IMR-90 (cell line): ENCODE measurements at regions not wholly inside any gene's neighbourhood (a gene's known extent, or its start where the extent isn't known, plus 50 kb on each side); places are given as distances from the start of the nearest gene placed in this dataset.

Experiments used
- ATAC-seq: fragments of 200-7000 bp; cut with Tn5 transposase; 2 replicates; pipeline ENCODE4 v1.9.1; 2020; ENCODE audit warnings: low read depth, mild to moderate bottlenecking, moderate library complexity
- BruUV-seq: library from RNA; stranded (reverse); fragments of 400-500 nt; replicated peaks from 2 replicates; lab custom pipeline; 2021; lab: Mats Ljungman, UMichigan
- CTCF ChIA-PET: fragments of 300-600 bp; formaldehyde crosslinking; extraction: SDS; loops from one replicate; lab custom pipeline; 2021; ENCODE audit warnings: antibody characterized with exemption; lab: Yijun Ruan, JAX
- POLR2A ChIA-PET: fragments of 300-600 bp; sonication (Branson Sonifier 250); formaldehyde crosslinking; loops from one replicate; lab custom pipeline; 2022; ENCODE audit warnings: antibody characterized with exemption; ENCODE audit not compliant: unreplicated experiment; lab: Charles Lee
- DNase-seq: peaks from one replicate; pipeline ENCODE4 v3.0.0; 2013
- H2AFZ ChIP-seq: replicated peaks from 2 replicates; pipeline ENCODE3; 2013; ENCODE audit warnings: low read length, mild to moderate bottlenecking; ENCODE audit not compliant: poor library complexity
- H2AK5ac ChIP-seq: 2 replicates; pipeline ENCODE4 v1.6.1; 2013; ENCODE audit warnings: low read depth, low read length, inconsistent platforms
- H2AK9ac ChIP-seq: replicated peaks from 2 replicates; pipeline ENCODE3; 2013; ENCODE audit warnings: mild to moderate bottlenecking, low read depth, low read length, moderate library complexity; ENCODE audit not compliant: poor library complexity
- H2BK120ac ChIP-seq: 2 replicates; pipeline ENCODE4 v1.6.1; 2013; ENCODE audit warnings: low read depth, low read length, inconsistent platforms
- H2BK15ac ChIP-seq: 3 replicates; pipeline ENCODE4 v1.6.1; 2013; ENCODE audit warnings: low read depth, low read length, inconsistent platforms
- H2BK20ac ChIP-seq: 2 replicates; pipeline ENCODE4 v1.6.1; 2013; ENCODE audit warnings: low read depth, mild to moderate bottlenecking, inconsistent platforms, low read length, moderate library complexity
- H2BK5ac ChIP-seq: 2 replicates; pipeline ENCODE4 v1.6.1; 2013; ENCODE audit warnings: mild to moderate bottlenecking, low read depth, low read length, inconsistent platforms; ENCODE audit not compliant: poor library complexity, severe bottlenecking
- H3K14ac ChIP-seq: replicated peaks from 2 replicates; pipeline ENCODE4 v1.6.1; 2013; ENCODE audit warnings: low read depth, low read length, inconsistent platforms
- H3K18ac ChIP-seq: 2 replicates; pipeline ENCODE4 v1.6.1; 2013; ENCODE audit warnings: low read depth, low read length, control low read depth
- H3K23ac ChIP-seq: 2 replicates; pipeline ENCODE4 v1.6.1; 2013; ENCODE audit warnings: low read depth, low read length, inconsistent platforms
- H3K27ac ChIP-seq: 2 replicates; pipeline ENCODE4 v1.5.1; 2013; ENCODE audit warnings: mild to moderate bottlenecking, control low read depth, low read length; ENCODE audit not compliant: insufficient read depth
- H3K27me3 ChIP-seq: 2 replicates; pipeline ENCODE4 v1.6.1; 2013; ENCODE audit warnings: low read length; ENCODE audit not compliant: control insufficient read depth, insufficient read depth
- H3K36me3 ChIP-seq: 2 replicates; pipeline ENCODE4 v1.6.1; 2013; ENCODE audit warnings: low read length, mixed read lengths; ENCODE audit not compliant: control insufficient read depth, insufficient read depth
- H3K4ac ChIP-seq: 2 replicates; pipeline ENCODE4 v1.6.1; 2013; ENCODE audit warnings: low read depth, low read length, inconsistent platforms
- H3K4me1 ChIP-seq: 2 replicates; pipeline ENCODE4 v1.6.1; 2013; ENCODE audit warnings: low read length, mixed read lengths; ENCODE audit not compliant: control insufficient read depth, insufficient read depth
- H3K4me2 ChIP-seq: 2 replicates; pipeline ENCODE4 v1.6.1; 2013; ENCODE audit warnings: low read depth, mild to moderate bottlenecking, control low read depth, low read length, moderate library complexity
- H3K4me3 ChIP-seq: 2 replicates; pipeline ENCODE4 v1.5.1; 2013; ENCODE audit warnings: low read depth, mild to moderate bottlenecking, control low read depth, low read length, moderate library complexity; ENCODE audit not compliant: insufficient read depth
- H3K56ac ChIP-seq: 2 replicates; pipeline ENCODE4 v1.6.1; 2013; ENCODE audit warnings: low read length, inconsistent platforms; ENCODE audit not compliant: insufficient read depth; ENCODE audit errors: extremely low read depth
- H3K79me1 ChIP-seq, 2 experiments: 2 replicates each; pipeline ENCODE4 v1.6.1; 2013; ENCODE audit warnings: low read length in 2 of 2, inconsistent platforms in 1 of 2, low read depth in 1 of 2
- H3K9ac ChIP-seq: 2 replicates; pipeline ENCODE4 v1.6.1; 2013; ENCODE audit warnings: low read depth, low read length, control low read depth
- H3K9me1 ChIP-seq: 2 replicates; pipeline ENCODE4 v1.6.1; 2013; ENCODE audit warnings: low read length, inconsistent platforms; ENCODE audit not compliant: insufficient read depth
- H3K9me3 ChIP-seq: 2 replicates; pipeline ENCODE4 v1.6.1; 2013; ENCODE audit warnings: low read length; ENCODE audit not compliant: control insufficient read depth, insufficient read depth
- H4K20me1 ChIP-seq: 2 replicates; pipeline ENCODE4 v1.6.1; 2013; ENCODE audit warnings: low read length, inconsistent platforms; ENCODE audit not compliant: insufficient read depth
- H4K5ac ChIP-seq: 2 replicates; pipeline ENCODE4 v1.6.1; 2013; ENCODE audit warnings: mild to moderate bottlenecking, low read depth, low read length, control low read depth
- H4K8ac ChIP-seq, 2 experiments: 2 replicates each; pipeline ENCODE4 v1.6.1; 2013; ENCODE audit warnings: low read depth in 2 of 2, low read length in 2 of 2, control low read depth in 1 of 2, inconsistent platforms in 1 of 2
- H4K91ac ChIP-seq: 2 replicates; pipeline ENCODE4 v1.6.1; 2013; ENCODE audit warnings: low read depth, low read length, inconsistent platforms; ENCODE audit not compliant: insufficient read depth
- ELK1 ChIP-seq: fragments of 150-350 bp; IDR thresholded peaks from 2 replicates; pipeline ENCODE4 v1.6.1; 2016; ENCODE audit warnings: low read depth, mild to moderate bottlenecking, low read length, moderate library complexity, borderline replicate concordance
- FOS ChIP-seq: fragments of 150-350 bp; IDR thresholded peaks from 2 replicates; pipeline ENCODE4 v1.6.1; 2016; ENCODE audit warnings: low read depth, low read length
- MAFK ChIP-seq: IDR thresholded peaks from 2 replicates; pipeline ENCODE4 v1.6.1; 2012; ENCODE audit warnings: low read depth, low read length, improper control_type of control experiment
- NFE2L2 ChIP-seq: fragments of 150-350 bp; IDR thresholded peaks from 2 replicates; pipeline ENCODE4 v1.6.1; 2016; ENCODE audit warnings: low read depth, mild to moderate bottlenecking, low read length
- RAD21 ChIP-seq: IDR thresholded peaks from 2 replicates; pipeline ENCODE4 v1.6.1; 2012; ENCODE audit warnings: low read length, improper control_type of control experiment
- WGBS, 2 experiments: methylation state at CpG; one replicate each; pipeline versions ENCODE4 v1.1.5 to v1.1.7; 2013; ENCODE audit warnings: missing lambda C conversion rate in 2 of 2; ENCODE audit not compliant: insufficient read length in 1 of 2; ENCODE audit errors: extremely low coverage in 2 of 2; 5-methylcytosine and 5-hydroxymethylcytosine counted together
- dilution Hi-C: fragments of 300-500 bp; cut with HindIII; formaldehyde crosslinking; loops from one replicate; pipeline ENCODE4 v1.14.3; 2018; ENCODE audit warnings: low sequenced_read_pairs; ENCODE audit not compliant: unreplicated experiment
- in situ Hi-C: fragments of 300-500 bp; cut with MboI; formaldehyde crosslinking; loops from 3 replicates; pipeline ENCODE4 v1.14.3; 2019; ENCODE audit warnings: low sequenced_read_pairs, inconsistent platforms, mixed read lengths
- intact Hi-C: fragments of 100-400 bp; cut with micrococcal nuclease; formaldehyde crosslinking; loops from 2 replicates; pipeline ENCODE4 v1.10.0; 2022

- intact Hi-C loops (no loop called here), dilution Hi-C loops (no loop called here), in situ Hi-C loops (no loop called here)
- Histone ChIP-seq H3K9ac (no peak overlapping the region), H3K36me3 (no peaks in the 10 kb centered on the region), H3K23ac (no peak overlapping the region), H2BK20ac (no peak overlapping the region), H4K5ac (no peak overlapping the region), H3K18ac (no peak overlapping the region), H2BK5ac (no peak overlapping the region), H2BK120ac (no peak overlapping the region), H4K20me1 (no peaks in the 10 kb centered on the region), H3K14ac (no peak overlapping the region), H2AK9ac (no peak overlapping the region), H3K27me3 (no peaks in the 10 kb centered on the region), H3K9me1 (no peaks in the 10 kb centered on the region), H3K4me3 (no peak overlapping the region), H3K27ac (no peak overlapping the region), H3K4me2 (no peak overlapping the region), H3K56ac (no peak overlapping the region), H2BK15ac (no peak overlapping the region), H3K79me1 (no peaks in the 10 kb centered on the region), H4K8ac (no peak overlapping the region), H2AK5ac (no peak overlapping the region), H3K4ac (no peak overlapping the region), H4K91ac (no peak overlapping the region), H3K4me1 (no peaks in the 10 kb centered on the region), H3K9me3 (0 out of 2 replicates have a peak, but pooled peaks cover 2% of the 10 kb centered on the region), H2AFZ (no peak overlapping the region)
- ChIA-PET POLR2A (no interaction called here), CTCF (no interaction called here)
- TF ChIP-seq ELK1 = no peak
- TF ChIP-seq NFE2L2 = no peak
- TF ChIP-seq FOS = no peak
- no peak for TF ChIP-seq MAFK
- TF ChIP-seq RAD21 = no peak
- BruUV-seq = no TSS peak
- no peak for DNase-seq
- no peak for ATAC-seq
- 98% methylated on average over 7 of the region's 28 CpGs; no CpG with 5 or more reads in 1 of the 2 experiments for WGBS, 2 experiments
Observed at GRCh38 chr5:84830265-84830664, 445.6 kb upstream of the EDIL3 start.
